ENCODE measurements at regions not wholly inside any gene's neighbourhood (a gene's known extent, or its start where the extent isn't known, plus 50 kb on each side); places are given as distances from the start of the nearest gene placed in this dataset.

DNA sequence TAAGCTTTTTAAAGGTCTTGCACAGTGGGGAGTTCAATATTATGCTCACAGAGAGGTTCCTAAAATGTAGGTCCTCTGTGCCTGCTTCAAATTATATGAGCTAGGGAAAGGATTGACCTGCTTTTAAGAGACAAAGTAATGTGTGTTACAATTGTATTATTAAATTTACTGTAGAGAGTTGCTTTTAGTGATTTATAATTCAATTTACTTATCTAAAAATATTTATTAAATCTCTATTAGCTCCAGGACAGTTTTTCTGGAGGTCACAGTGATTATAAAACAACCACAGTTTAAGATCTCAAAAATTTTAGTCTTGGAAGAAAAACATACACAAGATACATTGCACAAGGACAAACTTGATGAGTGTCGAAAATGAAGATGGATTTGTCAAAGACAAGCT, 665.7 kb upstream of the ARPP21 start:
- DNase-seq (ENCODE audit: low spot score): no peak

GRCh38 chr3:34983631-34984030, 655.7 kb upstream of the ARPP21 start:
- no peak for DNase-seq (ENCODE audit: low spot score)

- DNase-seq (ENCODE audit: low spot score): no peak
These were observed 651.0 kb upstream of the ARPP21 start for GRCh38 chr3:34988296-34988695.

GRCh38 chr3:34995796-34996430, 643.4 kb upstream of the ARPP21 start:
- no peak for DNase-seq (ENCODE audit: low spot score)

DNA sequence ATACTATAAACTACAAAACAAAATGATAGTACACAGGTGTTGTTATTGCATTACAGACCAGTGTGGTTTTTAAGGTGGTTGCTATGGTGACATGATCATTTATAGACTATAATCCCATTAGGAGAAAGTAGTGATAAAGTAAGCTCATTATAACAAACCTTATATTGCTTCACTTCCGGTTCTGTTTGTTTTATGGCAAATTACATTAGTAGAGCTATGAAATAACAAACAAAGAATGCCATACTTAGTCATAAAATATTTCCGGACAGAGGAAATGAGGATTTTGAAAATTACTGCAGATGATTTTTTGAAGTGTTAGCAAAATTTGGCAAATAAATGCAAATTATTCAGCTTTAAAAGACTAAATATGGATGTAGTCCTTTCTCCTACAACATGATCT, 640.4 kb upstream of the ARPP21 start:
- no peak for DNase-seq (ENCODE audit: low spot score)

- no peak for DNase-seq (ENCODE audit: low spot score)
These were observed 627.1 kb upstream of the ARPP21 start for GRCh38 chr3:35012214-35012613.

- no peak for DNase-seq (ENCODE audit: low spot score)
These were observed 611.2 kb upstream of the ARPP21 start for GRCh38 chr3:35028157-35028556.

DNA sequence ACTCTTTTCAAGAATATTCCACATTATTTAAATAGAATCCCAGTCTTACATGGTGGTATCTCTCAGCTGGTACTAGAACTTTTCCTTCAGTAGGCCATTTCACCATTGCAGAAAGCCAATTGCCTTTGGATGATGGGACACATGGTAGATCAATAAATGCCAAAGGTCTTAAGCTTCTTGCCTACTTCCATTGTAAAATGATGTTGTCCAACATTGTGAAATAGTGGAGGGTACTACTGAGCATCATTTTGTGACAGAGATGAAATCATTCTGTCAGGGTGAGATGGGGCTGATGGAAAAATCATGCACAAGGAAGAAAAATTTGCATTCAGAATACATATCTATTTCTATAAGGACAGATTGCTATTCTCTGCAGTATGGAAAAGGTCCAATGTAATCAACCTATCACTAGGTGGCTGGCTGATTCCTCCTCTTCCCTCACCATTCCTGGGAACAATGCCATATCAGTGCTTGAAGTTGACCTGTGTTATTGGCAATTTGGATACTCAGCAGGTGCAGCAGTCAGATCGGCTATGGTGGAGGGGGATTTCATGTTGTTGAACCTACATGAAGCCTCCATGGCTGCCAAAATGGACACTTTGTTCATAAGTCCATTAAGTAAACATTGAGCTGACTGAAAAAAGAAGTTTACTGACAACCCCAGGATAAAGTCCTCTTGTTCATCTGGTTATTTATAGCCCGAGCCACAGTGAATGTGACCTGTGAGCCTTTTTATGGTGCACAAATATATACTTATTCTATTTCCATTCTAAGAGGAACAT, 596.9 kb upstream of the ARPP21 start:
- no peak for DNase-seq (ENCODE audit: low spot score)

DNA sequence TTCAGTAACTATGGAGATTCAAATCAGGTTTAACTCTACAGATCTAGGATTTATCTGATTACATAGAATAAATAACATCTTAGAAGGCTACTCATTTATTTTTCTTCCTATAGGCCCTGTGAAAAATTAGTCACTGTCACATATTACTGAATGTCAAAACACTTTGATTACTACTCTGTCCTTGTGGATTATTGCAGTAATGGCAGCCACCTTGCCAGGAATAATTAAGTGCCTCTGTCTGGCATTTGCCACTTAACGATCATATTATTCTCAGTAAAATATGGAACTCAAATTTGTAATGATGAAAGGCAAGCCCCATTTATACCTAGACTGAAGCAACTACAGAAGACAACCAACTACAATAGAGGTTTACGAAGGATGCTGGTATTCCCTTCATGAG, 596.3 kb upstream of the ARPP21 start:
- DNase-seq (ENCODE audit: low spot score): no peak

- no peak for DNase-seq (ENCODE audit: low spot score)
These were observed 595.1 kb upstream of the ARPP21 start for GRCh38 chr3:35044190-35044589.

DNA sequence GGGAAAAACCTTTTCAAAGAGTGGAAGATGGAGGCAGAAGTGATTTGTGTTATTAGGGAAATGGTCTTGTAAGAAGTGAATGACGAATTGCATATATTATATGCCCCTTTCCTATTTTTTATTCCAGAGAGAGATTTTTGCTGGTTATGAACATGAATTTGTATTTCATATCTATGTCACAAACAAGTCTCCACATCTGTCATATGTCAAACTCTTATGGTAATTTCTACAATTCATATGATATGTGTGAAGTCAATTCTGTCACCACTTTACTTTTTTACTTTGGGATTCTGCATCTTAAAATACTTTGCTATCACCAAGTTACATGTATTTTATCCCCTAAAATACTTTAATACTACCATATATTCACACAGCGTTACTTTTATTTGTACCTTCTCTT, 594.2 kb upstream of the ARPP21 start:
- DNase-seq (ENCODE audit: low spot score): no peak

GRCh38 chr3:35064761-35065160, 574.6 kb upstream of the ARPP21 start:
- no peak for DNase-seq (ENCODE audit: low spot score)

- DNase-seq (ENCODE audit: low spot score): no peak
These were observed 573.4 kb upstream of the ARPP21 start for GRCh38 chr3:35065891-35066290.

DNA sequence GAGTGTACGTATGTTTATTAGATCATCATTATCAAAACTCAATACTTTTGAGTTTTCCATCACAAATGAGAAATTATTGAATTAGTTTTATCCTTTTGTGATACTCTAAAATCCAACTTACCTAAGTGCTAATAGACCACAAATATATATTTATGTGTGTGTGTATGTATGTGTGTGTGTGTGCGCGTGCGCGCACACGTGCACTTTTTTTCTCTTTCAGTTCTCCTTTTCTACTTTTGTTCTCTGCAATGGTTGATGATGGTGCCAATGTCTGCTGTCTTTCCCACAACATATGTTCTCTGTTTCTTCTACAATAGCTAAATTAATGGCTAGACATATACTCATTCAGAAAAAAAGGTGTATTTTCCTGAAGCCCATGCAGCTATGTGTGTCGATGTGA, 571.6 kb upstream of the ARPP21 start:
- no peak for DNase-seq (ENCODE audit: low spot score)

DNA sequence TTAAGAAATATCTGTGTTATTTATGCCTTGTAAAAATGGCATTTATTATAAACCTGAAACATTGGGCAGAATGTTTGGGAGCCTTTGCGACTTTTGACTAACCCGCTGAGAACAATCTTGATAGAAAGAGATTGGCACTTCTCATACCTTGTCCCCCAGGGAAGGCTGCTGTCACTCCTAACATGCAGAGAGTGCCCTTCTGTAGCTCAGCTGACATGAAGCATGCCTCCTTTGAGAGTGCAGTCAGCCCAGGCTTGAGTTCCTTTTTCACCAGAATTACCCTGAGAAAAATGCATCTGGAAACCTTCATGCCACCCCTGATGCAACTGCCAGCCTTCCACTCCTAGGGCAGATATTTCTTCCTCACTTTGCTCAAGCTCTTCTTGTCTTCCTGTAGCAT, 569.2 kb upstream of the ARPP21 start:
- no peak for DNase-seq (ENCODE audit: low spot score)

- no peak for DNase-seq (ENCODE audit: low spot score)
These were observed 567.6 kb upstream of the ARPP21 start for GRCh38 chr3:35071772-35072171.

- DNase-seq (ENCODE audit: low spot score): no peak
These were observed 560.5 kb upstream of the ARPP21 start for GRCh38 chr3:35078780-35079179.

DNA sequence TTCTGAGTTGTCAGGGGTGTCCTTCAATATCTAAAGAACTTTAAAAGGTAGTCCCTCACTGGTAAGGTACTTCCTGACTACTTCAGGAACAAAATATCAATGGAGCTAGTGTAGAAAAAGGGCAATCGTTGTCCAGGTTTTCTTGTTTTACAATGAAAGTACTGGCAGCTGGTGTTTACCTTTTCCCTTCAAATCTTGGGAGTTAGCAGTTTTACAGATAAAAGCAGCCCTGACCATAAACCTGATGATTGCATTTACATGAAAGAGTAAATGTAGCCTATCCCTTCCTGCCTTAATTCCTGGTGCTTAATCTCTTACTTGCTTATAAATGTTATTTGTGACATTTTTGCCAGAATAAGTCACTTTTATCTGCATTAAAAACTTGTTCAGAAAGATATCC, 559.9 kb upstream of the ARPP21 start:
- DNase-seq (ENCODE audit: low spot score): no peak

DNA sequence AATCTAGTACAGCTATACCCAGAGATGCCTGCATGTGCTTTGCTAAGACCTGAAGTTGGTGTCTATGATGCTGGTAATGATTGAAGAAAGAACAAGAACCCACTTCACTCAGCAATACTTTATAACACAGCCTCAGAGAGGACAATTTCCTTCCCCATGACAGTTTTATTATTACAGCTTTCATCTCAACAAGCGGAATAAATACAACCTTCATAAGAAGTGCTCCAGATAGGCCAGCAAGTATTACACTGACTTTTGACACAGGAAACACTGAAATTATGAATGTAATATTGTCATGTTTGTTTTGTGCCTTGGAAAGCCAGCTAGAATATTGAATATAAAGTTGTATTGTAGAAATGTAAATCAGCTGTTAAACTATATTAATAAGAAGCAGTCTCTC, 557.4 kb upstream of the ARPP21 start:
- no peak for DNase-seq (ENCODE audit: low spot score)

- DNase-seq (ENCODE audit: low spot score): no peak
These were observed 550.4 kb upstream of the ARPP21 start for GRCh38 chr3:35088943-35089342.

DNA sequence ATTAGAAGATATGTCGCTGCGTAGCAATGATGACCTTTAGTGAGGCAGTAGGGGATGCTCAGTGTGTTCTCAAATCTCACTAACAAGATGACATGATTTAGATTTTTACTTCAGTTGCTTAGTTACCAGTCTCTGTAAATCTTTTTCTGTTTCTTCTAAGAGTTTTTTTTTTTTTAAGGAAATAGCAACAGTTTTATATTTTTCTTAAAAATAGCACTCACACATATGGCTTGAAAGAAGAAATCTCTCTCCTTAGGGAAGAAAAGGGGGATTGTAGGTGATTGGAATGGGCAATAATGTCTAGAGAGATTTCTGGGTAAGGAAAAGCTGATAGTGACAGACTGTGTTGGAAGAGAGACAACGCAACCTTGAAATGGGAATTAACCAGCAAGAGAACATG, 524.6 kb upstream of the ARPP21 start:
- no peak for DNase-seq (ENCODE audit: low spot score)

DNA sequence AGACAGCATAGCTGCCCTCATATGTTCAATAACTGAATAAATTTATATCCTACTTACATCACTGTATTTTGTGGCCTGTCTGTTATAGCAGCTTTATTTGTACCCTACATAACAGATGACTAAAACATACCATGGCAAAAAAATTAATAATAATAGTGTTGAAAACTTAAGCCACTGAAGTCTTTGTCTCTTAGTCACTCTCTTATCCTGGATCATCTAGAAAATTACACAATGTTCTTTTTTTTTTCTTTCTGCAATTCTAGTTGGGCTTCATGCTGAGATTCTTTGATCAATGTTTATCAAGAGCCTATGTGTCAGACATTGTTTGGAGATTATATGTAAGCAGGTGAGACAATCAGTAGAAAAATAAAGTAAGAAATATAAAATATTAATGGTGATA, 519.3 kb upstream of the ARPP21 start:
- no peak for DNase-seq (ENCODE audit: low spot score)

DNA sequence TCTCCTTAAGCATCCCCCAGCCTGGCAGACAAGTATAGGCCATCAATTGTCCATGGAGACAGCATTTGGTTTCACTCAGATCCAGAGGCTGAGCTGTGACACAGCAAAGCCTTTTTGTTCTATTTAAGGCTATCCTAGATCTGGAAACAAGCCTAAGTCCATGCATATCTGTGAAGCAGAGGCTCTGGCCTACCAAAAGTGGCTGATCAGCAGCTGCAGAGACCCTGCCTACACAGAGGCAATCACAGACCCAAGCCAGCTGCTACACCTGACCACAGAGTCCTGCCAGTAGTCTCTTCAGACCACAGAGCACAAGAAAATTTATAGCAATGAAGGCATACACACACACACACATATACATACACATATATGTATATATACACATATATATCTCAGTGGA, 501.7 kb upstream of the ARPP21 start:
- DNase-seq (ENCODE audit: low spot score): no peak

GRCh38 chr3:35141406-35141805, 497.9 kb upstream of the ARPP21 start:
- DNase-seq (ENCODE audit: low spot score): no peak

Measured in hepatic stellate cell (primary cell).